Astrocyte of the spinal cord (primary cell): ENCODE measurements at regions not wholly inside any gene's neighbourhood (a gene's known extent, or its start where the extent isn't known, plus 50 kb on each side); places are given as distances from the start of the nearest gene placed in this dataset.
A peak's percentile ranks its signal among the peaks of the same experiment; 100 is the strongest.

Experiments used
- DNase-seq: peaks from one replicate; pipeline ENCODE4 v3.0.0; 2011; ENCODE audit warnings: low read depth, low spot score
- H3K4me3 ChIP-seq: 2 replicates; pipeline ENCODE4 v1.5.1; 2011; ENCODE audit warnings: low read depth, mild to moderate bottlenecking, low read length, moderate library complexity
- CTCF ChIP-seq: IDR thresholded peaks from 2 replicates; pipeline ENCODE4 v1.5.1; 2012; ENCODE audit warnings: low read depth, mild to moderate bottlenecking, low read length, inconsistent platforms
- in situ Hi-C: cut with HindIII; loops from 2 replicates; pipeline ENCODE4 v1.10.0; 2017; ENCODE audit warnings: low sequenced_read_pairs

GRCh38 chr5:98443881-98444280 lies 329.6 kb upstream of the RGMB start:
- DNase-seq: peak; percentile 54
- in situ Hi-C loops: no loop called here
- no peak overlapping the region for H3K4me3 ChIP-seq
- TF ChIP-seq CTCF: no peak

GRCh38 chr5:98453296-98453695 lies 320.2 kb upstream of the RGMB start:
- in situ Hi-C loops: no loop called here
- no peak for DNase-seq
- no peak for TF ChIP-seq CTCF
- H3K4me3 ChIP-seq: no peak overlapping the region

GRCh38 chr5:98454407-98454806 lies 319.1 kb upstream of the RGMB start:
- in situ Hi-C loops: no loop called here
- DNase-seq: peak; percentile 27
- H3K4me3 ChIP-seq: no peak overlapping the region
- TF ChIP-seq CTCF: no peak

- no peak overlapping the region for H3K4me3 ChIP-seq
- in situ Hi-C loops: no loop called here
- TF ChIP-seq CTCF: peak; percentile 39
- DNase-seq: peak; percentile 93
These were observed 318.6 kb upstream of the RGMB start for GRCh38 chr5:98454904-98455303.

- TF ChIP-seq CTCF: no peak
- H3K4me3 ChIP-seq: no peak overlapping the region
- in situ Hi-C loops: no loop called here
- peak; percentile 59 for DNase-seq
These were observed 317.8 kb upstream of the RGMB start for GRCh38 chr5:98455665-98456064.

- DNase-seq: peak; percentile 92
- in situ Hi-C loops: no loop called here
- TF ChIP-seq CTCF: no peak
- H3K4me3 ChIP-seq: no peak overlapping the region
These were observed 315.5 kb upstream of the RGMB start for GRCh38 chr5:98458004-98458403.

GRCh38 chr5:98458726-98459125 lies 314.7 kb upstream of the RGMB start:
- no peak for TF ChIP-seq CTCF
- DNase-seq: no peak
- in situ Hi-C loops: no loop called here

More at GRCh38 chr5:98458726-98459125, 314.7 kb upstream of the RGMB start:
- no peak overlapping the region for H3K4me3 ChIP-seq
